ENCODE measurements at regions not wholly inside any gene's neighbourhood (a gene's known extent, or its start where the extent isn't known, plus 50 kb on each side); places are given as distances from the start of the nearest gene placed in this dataset.

- no peak for TF ChIP-seq CTCF (IDR thresholded peaks at IDR 0.05)
- TF ChIP-seq POLR2AphosphoS5 (IDR thresholded peaks at IDR 0.05), result no peak
- TF ChIP-seq POLR2A (IDR thresholded peaks at IDR 0.05), result no peak
Observed at GRCh38 chr7:3215624-3216585, 85.1 kb upstream of the SDK1 start.

Measured in gastroesophageal sphincter (tissue), 3 donors.